ENCODE measurements at regions not wholly inside any gene's neighbourhood (a gene's known extent, or its start where the extent isn't known, plus 50 kb on each side); places are given as distances from the start of the nearest gene placed in this dataset.

DNA sequence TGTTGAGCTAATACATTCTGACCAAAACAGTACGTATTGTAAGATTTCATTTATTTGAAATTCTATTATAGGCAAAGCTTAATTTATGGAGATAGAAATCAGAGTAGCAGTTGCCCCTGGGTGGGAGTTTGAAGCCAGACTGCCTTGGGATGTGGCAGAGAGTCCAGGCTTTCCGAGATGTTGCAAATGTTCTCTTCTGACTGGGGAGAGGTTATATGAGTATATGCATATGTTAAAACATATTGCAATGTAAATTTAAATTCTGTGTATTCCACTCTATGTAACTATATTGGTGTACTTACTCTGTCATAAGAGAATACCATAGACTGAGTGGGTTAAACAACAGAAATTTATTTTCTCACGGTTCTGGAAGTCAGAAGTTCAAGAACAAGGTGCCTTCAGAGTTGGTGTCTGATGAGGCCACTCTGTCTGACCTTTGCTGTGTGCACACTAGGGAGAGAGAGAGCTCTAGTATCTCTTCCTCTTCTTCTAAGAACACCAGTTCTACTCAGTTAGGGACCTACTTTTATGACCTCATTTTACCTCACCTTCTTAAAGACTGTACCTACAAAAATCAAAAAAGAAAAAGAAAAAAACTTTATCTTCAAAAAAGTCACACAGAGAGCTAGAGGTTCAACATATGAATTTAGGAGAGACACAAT, 299.3 kb upstream of the HS3ST1 start:
- DNase-seq = no peak

GRCh38 chr4:11724731-11725130, 296.0 kb upstream of the HS3ST1 start:
- no peak for DNase-seq

DNA sequence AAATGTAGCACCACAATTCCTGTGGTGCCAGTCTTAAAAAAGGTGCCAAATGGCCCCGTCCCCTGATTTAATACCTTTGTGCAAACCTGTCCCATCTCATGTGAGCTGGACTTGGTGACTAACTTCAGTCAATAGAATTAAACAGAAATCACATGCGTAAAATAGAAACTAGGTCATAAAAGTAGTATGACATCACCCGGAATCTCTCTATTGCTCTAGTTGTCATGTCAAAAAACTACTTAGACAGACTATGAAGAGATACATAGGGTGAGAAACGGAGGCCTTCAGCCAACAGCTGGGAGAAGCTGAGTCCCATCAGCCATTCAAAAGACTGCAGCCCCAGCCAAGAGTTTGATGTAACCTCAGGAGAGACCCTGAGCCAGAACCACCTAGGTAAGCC, 293.5 kb upstream of the HS3ST1 start:
- DNase-seq = no peak

- DNase-seq = no peak
These were observed 291.6 kb upstream of the HS3ST1 start for GRCh38 chr4:11720292-11720691.

- DNase-seq = no peak
These were observed 291.2 kb upstream of the HS3ST1 start for GRCh38 chr4:11719879-11720278.

GRCh38 chr4:11715753-11716521, 287.2 kb upstream of the HS3ST1 start:
- DNase-seq = no peak

DNA sequence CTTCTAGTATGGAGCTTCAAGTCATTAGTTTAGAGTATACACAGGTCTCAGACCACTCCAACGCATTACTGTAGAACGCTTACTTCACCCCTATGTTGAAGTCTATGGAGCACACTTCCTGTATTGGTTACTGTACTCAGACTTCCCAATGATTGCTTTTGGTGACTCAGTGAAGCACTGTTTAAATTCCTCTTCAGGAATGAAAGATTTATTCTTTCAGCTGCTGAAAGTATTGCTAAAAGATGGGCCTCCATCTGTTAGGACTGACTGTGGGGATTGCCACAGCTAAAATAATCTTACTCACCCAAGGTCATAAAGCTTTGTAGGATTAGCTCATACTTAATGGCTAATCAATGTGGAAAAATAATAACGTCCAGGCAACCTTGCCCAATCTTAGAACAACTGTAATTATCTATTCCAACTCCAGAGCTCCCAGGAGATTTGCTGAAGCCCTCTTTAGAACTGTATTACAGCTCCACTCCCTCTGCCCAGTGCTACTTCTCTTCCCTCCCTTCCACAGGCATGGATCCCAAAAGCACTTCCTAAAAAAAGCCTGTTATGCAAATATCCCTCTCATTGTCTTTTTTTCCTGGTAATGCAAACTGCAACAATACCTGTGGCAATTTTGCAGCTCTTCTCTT, 281.9 kb upstream of the HS3ST1 start:
- no peak for DNase-seq

GRCh38 chr4:11704186-11704830, 275.6 kb upstream of the HS3ST1 start:
- DNase-seq = no peak

GRCh38 chr4:11702886-11703557, 274.3 kb upstream of the HS3ST1 start:
- DNase-seq = no peak

DNA sequence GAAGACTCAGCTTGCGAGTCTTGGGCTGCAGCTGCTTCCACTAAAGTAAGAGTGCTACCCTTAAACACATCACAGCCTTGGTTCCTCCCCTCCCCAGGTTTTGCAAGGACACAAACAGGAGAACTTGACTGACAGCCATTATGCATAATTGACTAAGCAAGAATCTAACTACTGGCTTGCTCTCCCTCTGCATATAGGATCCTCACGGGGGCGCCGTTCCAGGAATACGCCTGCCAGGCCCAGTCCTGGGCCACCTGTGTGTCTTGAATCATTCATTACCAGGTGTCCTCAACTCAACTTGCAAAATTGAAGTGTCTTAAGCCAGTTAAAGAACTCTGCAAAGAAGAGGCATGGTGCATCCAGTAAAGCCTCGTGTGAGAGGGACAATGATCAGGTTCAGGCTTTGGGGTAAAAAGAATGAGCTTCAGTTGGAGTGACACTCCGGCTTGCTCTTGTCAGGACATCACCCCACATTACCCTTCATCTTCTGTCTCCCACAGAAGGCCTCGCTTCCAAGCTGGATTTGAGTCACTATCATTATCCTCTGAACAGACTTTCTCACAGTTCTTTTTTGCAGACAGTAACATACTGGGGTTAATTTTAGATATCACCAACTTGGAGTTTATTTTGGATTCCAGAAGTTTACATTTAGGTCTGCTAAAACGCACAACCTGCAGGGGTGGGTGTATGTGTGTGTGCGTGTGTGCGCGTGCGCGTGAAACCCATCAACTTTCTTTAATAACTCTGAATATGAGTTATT, 273.5 kb upstream of the HS3ST1 start:
- DNase-seq = no peak

DNA sequence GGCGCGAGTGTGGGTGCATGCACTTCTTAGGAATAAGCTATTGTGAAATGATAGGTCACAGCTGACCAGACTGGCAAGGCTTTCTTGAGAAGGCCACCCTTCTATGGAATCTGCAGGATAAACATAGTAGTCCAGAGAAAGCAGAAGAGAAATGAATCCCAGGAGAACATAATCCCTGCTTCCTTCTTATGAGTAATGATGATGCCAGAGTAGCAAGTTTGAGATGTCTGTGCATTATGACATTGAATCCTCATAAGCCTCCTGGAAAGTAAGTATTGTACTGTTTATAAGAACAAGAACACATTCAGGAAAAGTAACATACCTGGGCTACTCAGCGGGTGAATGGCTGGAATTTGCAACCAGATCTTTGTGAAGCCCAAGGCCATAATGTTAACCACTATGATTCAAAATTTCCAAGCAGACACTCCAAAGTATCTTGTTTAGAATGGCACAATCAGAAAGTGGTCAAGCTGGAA, 272.1 kb upstream of the HS3ST1 start:
- no peak for DNase-seq

- no peak for DNase-seq
These were observed 270.3 kb upstream of the HS3ST1 start for GRCh38 chr4:11698846-11699590.

- no peak for DNase-seq
These were observed 269.3 kb upstream of the HS3ST1 start for GRCh38 chr4:11698033-11698432.

DNA sequence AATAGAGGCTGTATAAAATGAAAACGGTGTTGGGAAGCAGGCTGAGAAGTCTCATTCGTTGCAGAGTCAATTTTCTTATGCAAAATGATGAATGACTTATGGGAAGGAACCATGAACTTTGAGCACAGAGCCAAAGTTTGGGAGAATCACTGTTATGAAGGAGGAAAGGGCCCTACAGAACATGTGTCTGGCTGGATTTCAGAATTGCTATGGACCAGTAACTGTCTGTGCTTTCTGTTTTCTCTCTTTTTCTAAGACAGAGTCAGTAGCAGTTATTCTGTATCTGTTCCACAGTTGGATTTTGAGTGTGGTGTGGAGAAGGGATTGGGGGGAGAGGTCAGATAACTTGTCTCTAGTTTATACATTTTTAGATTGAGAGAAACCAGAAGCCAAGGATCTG, 265.0 kb upstream of the HS3ST1 start:
- no peak for DNase-seq

- DNase-seq = no peak
These were observed 262.5 kb upstream of the HS3ST1 start for GRCh38 chr4:11691236-11691635.

GRCh38 chr4:11687727-11688126, 259.0 kb upstream of the HS3ST1 start:
- no peak for DNase-seq

DNA sequence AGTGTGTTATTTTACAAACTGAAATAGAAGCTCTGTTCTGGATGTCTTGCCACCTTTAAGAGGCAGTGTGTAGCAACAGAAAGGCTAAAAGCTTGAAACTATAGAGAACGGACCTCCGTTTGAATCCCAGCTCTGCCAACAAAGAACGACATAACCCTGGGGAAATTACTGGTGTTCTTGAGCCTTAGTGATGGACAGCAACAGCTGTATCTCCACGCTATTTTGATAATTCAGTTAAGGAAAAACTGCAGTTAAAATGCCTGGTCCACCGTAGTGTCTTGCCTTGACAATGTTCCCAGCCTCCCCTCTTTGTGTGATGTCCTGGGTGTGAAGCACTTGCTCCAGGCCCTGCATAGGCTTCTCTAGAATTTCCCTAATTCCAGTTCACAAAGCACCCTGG, 256.8 kb upstream of the HS3ST1 start:
- no peak for DNase-seq

GRCh38 chr4:11675051-11675800, 246.5 kb upstream of the HS3ST1 start:
- DNase-seq = no peak

DNA sequence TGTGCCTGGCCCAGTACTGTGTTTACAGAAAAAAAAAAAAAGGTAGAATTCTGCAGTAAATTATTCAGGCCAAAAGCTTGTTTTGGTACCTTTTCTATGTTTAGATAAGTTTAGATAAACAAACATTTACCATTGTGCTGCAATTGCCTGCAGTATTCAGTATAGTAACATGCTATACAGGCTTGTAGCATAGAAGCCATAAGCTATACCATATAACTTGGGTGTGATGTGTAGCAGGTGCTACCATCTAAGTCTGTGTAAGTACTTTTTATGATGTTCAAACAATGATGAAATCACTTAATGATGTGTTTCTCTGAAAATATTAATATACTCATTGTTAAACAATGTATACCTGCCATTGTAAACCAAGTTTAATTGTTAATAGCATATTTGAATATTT, 241.6 kb upstream of the HS3ST1 start:
- no peak for DNase-seq

- no peak for DNase-seq
These were observed 240.5 kb upstream of the HS3ST1 start for GRCh38 chr4:11669156-11669555.

- DNase-seq = no peak
These were observed 234.4 kb upstream of the HS3ST1 start for GRCh38 chr4:11663114-11663513.

All from 8988T (cell line).